ENCODE measurements at regions not wholly inside any gene's neighbourhood (a gene's known extent, or its start where the extent isn't known, plus 50 kb on each side); places are given as distances from the start of the nearest gene placed in this dataset.
"Not testable (repeated sequence)": the region's sequence is repeated elsewhere in the genome, so short reads cannot be mapped to it uniquely, and the experiment has no call there.

GRCh38 chr12:83528571-83528970 lies 841.9 kb downstream of the TMTC2 start:
- in situ Hi-C loops (cut with HindIII; ENCODE audit: low sequenced_read_pairs): no loop called here

GRCh38 chr12:83527810-83528209 lies 841.1 kb downstream of the TMTC2 start:
- H3K4me3 ChIP-seq (ENCODE audit: low read depth, low read length): no peak overlapping the region
- TF ChIP-seq CTCF (IDR thresholded peaks at IDR 0.05; ENCODE audit: low read depth, low read length, missing control alignments): no peak
- in situ Hi-C loops (cut with HindIII; ENCODE audit: low sequenced_read_pairs): no loop called here
- no peak for DNase-seq (ENCODE audit: low read depth)

More at GRCh38 chr12:83528571-83528970, 841.9 kb downstream of the TMTC2 start:
- TF ChIP-seq CTCF (IDR thresholded peaks at IDR 0.05; ENCODE audit: low read depth, low read length, missing control alignments): no peak
- H3K4me3 ChIP-seq (ENCODE audit: low read depth, low read length): no peak overlapping the region
- no peak for DNase-seq (ENCODE audit: low read depth)

GRCh38 chr12:83515306-83516026 lies 828.8 kb downstream of the TMTC2 start:
- TF ChIP-seq CTCF (IDR thresholded peaks at IDR 0.05; ENCODE audit: low read depth, low read length, missing control alignments): no peak
- in situ Hi-C loops (cut with HindIII; ENCODE audit: low sequenced_read_pairs): no loop called here
- no peak overlapping the region for H3K4me3 ChIP-seq (ENCODE audit: low read depth, low read length)
- DNase-seq (ENCODE audit: low read depth): no peak

- in situ Hi-C loops (cut with HindIII; ENCODE audit: low sequenced_read_pairs): no loop called here
- no peak for DNase-seq (ENCODE audit: low read depth)
- TF ChIP-seq CTCF (IDR thresholded peaks at IDR 0.05; ENCODE audit: low read depth, low read length, missing control alignments): no peak
- no peak overlapping the region for H3K4me3 ChIP-seq (ENCODE audit: low read depth, low read length)
These were observed 827.7 kb downstream of the TMTC2 start for GRCh38 chr12:83514372-83514771.

GRCh38 chr12:83506841-83507240 lies 820.1 kb downstream of the TMTC2 start:
- H3K4me3 ChIP-seq (ENCODE audit: low read depth, low read length): no peak overlapping the region
- in situ Hi-C loops (cut with HindIII; ENCODE audit: low sequenced_read_pairs): no loop called here
- no peak for TF ChIP-seq CTCF (IDR thresholded peaks at IDR 0.05; ENCODE audit: low read depth, low read length, missing control alignments)
- no peak for DNase-seq (ENCODE audit: low read depth)

GRCh38 chr12:83505586-83505985 lies 818.9 kb downstream of the TMTC2 start:
- in situ Hi-C loops (cut with HindIII; ENCODE audit: low sequenced_read_pairs): no loop called here
- no peak for DNase-seq (ENCODE audit: low read depth)
- no peak overlapping the region for H3K4me3 ChIP-seq (ENCODE audit: low read depth, low read length)
- no peak for TF ChIP-seq CTCF (IDR thresholded peaks at IDR 0.05; ENCODE audit: low read depth, low read length, missing control alignments)

GRCh38 chr12:83499894-83500293 lies 813.2 kb downstream of the TMTC2 start:
- in situ Hi-C loops (cut with HindIII; ENCODE audit: low sequenced_read_pairs); DNase-seq (ENCODE audit: low read depth): not testable (repeated sequence)

More at GRCh38 chr12:83499894-83500293, 813.2 kb downstream of the TMTC2 start:
- H3K4me3 ChIP-seq (ENCODE audit: low read depth, low read length): not testable (repeated sequence)

Measured in astrocyte of the cerebellum (primary cell).